GM23248 (cell line): ENCODE measurements at regions not wholly inside any gene's neighbourhood (a gene's known extent, or its start where the extent isn't known, plus 50 kb on each side); places are given as distances from the start of the nearest gene placed in this dataset.

ENCODE experiments used
- DNase-seq: peaks from one replicate; pipeline ENCODE4 v3.0.0-alpha.2; 2015
- H2AFZ ChIP-seq: fragments of 200-600 bp; sonication (generic); 2 replicates; pipeline ENCODE4 v1.6.1; 2016; ENCODE audit warnings: antibody characterized with exemption
- H3F3A ChIP-seq: fragments of 200-600 bp; sonication (generic); 2 replicates; pipeline ENCODE4 v1.6.1; 2016; ENCODE audit warnings: mild to moderate bottlenecking, antibody characterized with exemption, mixed run types; ENCODE audit not compliant: insufficient read depth
- H3K27ac ChIP-seq: fragments of 200-600 bp; sonication (generic); 2 replicates; pipeline ENCODE4 v1.5.1; 2016; ENCODE audit warnings: mild to moderate bottlenecking
- H3K27me3 ChIP-seq: fragments of 200-600 bp; sonication (generic); replicated peaks from 2 replicates; pipeline ENCODE4 v1.6.1; 2016; ENCODE audit warnings: mild to moderate bottlenecking; ENCODE audit not compliant: insufficient read depth
- H3K36me3 ChIP-seq: fragments of 200-600 bp; sonication (generic); 2 replicates; pipeline ENCODE4 v1.6.1; 2016; ENCODE audit warnings: low read depth, mild to moderate bottlenecking
- H3K4me1 ChIP-seq: fragments of 200-600 bp; sonication (generic); 2 replicates; pipeline ENCODE4 v1.6.1; 2016; ENCODE audit warnings: mild to moderate bottlenecking; ENCODE audit not compliant: insufficient read depth
- H3K4me2 ChIP-seq: fragments of 200-600 bp; sonication (generic); one replicate; pipeline ENCODE4 v1.6.1; 2016; ENCODE audit warnings: mild to moderate bottlenecking; ENCODE audit not compliant: unreplicated experiment
- H3K4me3 ChIP-seq: fragments of 200-600 bp; sonication (generic); 2 replicates; pipeline ENCODE4 v1.5.1; 2016; ENCODE audit warnings: mild to moderate bottlenecking
- H3K79me2 ChIP-seq: fragments of 200-600 bp; sonication (generic); 2 replicates; pipeline ENCODE4 v1.6.1; 2016; ENCODE audit warnings: mild to moderate bottlenecking; ENCODE audit not compliant: insufficient read depth
- H3K9ac ChIP-seq: fragments of 200-600 bp; sonication (generic); 2 replicates; pipeline ENCODE4 v1.6.1; 2016; ENCODE audit warnings: mild to moderate bottlenecking
- H3K9me2 ChIP-seq: fragments of 200-600 bp; sonication (generic); 2 replicates; pipeline ENCODE4 v1.6.1; 2016; ENCODE audit warnings: mixed run types, mild to moderate bottlenecking, moderate library complexity; ENCODE audit not compliant: insufficient read depth
- H3K9me3 ChIP-seq: fragments of 200-600 bp; sonication (generic); one replicate; pipeline ENCODE4 v1.6.1; 2017; ENCODE audit warnings: low read depth
- H4K20me1 ChIP-seq: fragments of 200-600 bp; sonication (generic); 2 replicates; pipeline ENCODE4 v1.6.0; 2016; ENCODE audit not compliant: insufficient read depth
- EZH2 ChIP-seq: fragments of 200-600 bp; sonication (generic); IDR thresholded peaks from 2 replicates; pipeline ENCODE4 v1.6.1; 2018; ENCODE audit warnings: antibody characterized with exemption, mild to moderate bottlenecking; ENCODE audit not compliant: insufficient read depth, poor library complexity, severe bottlenecking
- EZH2phosphoT487 ChIP-seq: fragments of 200-600 bp; sonication (generic); IDR thresholded peaks from 2 replicates; pipeline ENCODE4 v1.6.1; 2018; ENCODE audit warnings: antibody characterized with exemption, moderate library complexity, mild to moderate bottlenecking, low read depth; ENCODE audit not compliant: insufficient read depth
- WGBS, 2 experiments: methylation state at CpG; one replicate each; pipeline ENCODE4 v1.1.6; 2015 to 2017; ENCODE audit warnings: low lambda C conversion rate in 2 of 2, low coverage in 1 of 2; ENCODE audit errors: missing lambda C conversion rate in 2 of 2; 5-methylcytosine and 5-hydroxymethylcytosine counted together
- in situ Hi-C: fragments of 300-500 bp; cut with MboI; formaldehyde crosslinking; loops from 2 replicates; pipeline ENCODE4 v1.15.0; 2020

GRCh38 chr5:179435731-179436315 is 90.6 kb upstream of the ADAMTS2 start:
- Histone ChIP-seq H4K20me1 (no peaks in the 10 kb centered on the region), H3K4me1 (no peaks in the 10 kb centered on the region), H3K27ac (no peak overlapping the region), H3K9ac (no peak overlapping the region), H3K79me2 (no peaks in the 10 kb centered on the region), H3F3A (no peaks in the 10 kb centered on the region), H3K4me3 (no peak overlapping the region), H3K4me2 (no peak overlapping the region), H2AFZ (no peak overlapping the region), H3K27me3 (no peaks in the 10 kb centered on the region), H3K36me3 (no peaks in the 10 kb centered on the region), H3K9me2 (no peaks in the 10 kb centered on the region), H3K9me3 (no peaks in the 10 kb centered on the region)
- TF ChIP-seq EZH2 (no peak), EZH2phosphoT487 (no peak)
- in situ Hi-C loops: no loop called here
- 74 to 75% methylated on average over 12 of the region's 12 CpGs for WGBS, 2 experiments
- DNase-seq: no peak

GRCh38 chr5:179435181-179435580 is 89.9 kb upstream of the ADAMTS2 start:
- H3K9me3 ChIP-seq: no peaks in the 10 kb centered on the region
- H3K36me3 ChIP-seq: no peaks in the 10 kb centered on the region
- H3K4me1 ChIP-seq: no peaks in the 10 kb centered on the region
- 51 to 59% methylated on average over 4 of the region's 4 CpGs for WGBS, 2 experiments
- no peak overlapping the region for H3K9ac ChIP-seq
- in situ Hi-C loops: no loop called here
- no peak overlapping the region for H3K4me2 ChIP-seq
- no peaks in the 10 kb centered on the region for H4K20me1 ChIP-seq
- no peak overlapping the region for H3K4me3 ChIP-seq
- no peaks in the 10 kb centered on the region for H3K9me2 ChIP-seq
- TF ChIP-seq EZH2 (no peak), EZH2phosphoT487 (no peak)
- no peaks in the 10 kb centered on the region for H3F3A ChIP-seq
- H3K27ac ChIP-seq: no peak overlapping the region
- H2AFZ ChIP-seq: no peak overlapping the region
- H3K27me3 ChIP-seq: no peaks in the 10 kb centered on the region
- DNase-seq: no peak
- H3K79me2 ChIP-seq: no peaks in the 10 kb centered on the region

- H3K27me3 ChIP-seq: no peaks in the 10 kb centered on the region
- no peak for DNase-seq
- 37 to 42% methylated on average over 6 to 7 of the region's 7 CpGs for WGBS, 2 experiments
- TF ChIP-seq EZH2: no peak
- TF ChIP-seq EZH2phosphoT487: no peak
- H3K79me2 ChIP-seq: no peaks in the 10 kb centered on the region
- no peak overlapping the region for H2AFZ ChIP-seq
- no peaks in the 10 kb centered on the region for H3K4me1 ChIP-seq
- H3K36me3 ChIP-seq: no peaks in the 10 kb centered on the region
- H4K20me1 ChIP-seq: no peaks in the 10 kb centered on the region
- no peaks in the 10 kb centered on the region for H3F3A ChIP-seq
- no peaks in the 10 kb centered on the region for H3K9me2 ChIP-seq
- no peak overlapping the region for H3K4me3 ChIP-seq
- no peak overlapping the region for H3K9ac ChIP-seq
- no peak overlapping the region for H3K4me2 ChIP-seq
- H3K27ac ChIP-seq: no peak overlapping the region
- in situ Hi-C loops: no loop called here
- no peaks in the 10 kb centered on the region for H3K9me3 ChIP-seq
Measured at GRCh38 chr5:179432547-179432946, 87.3 kb upstream of the ADAMTS2 start.

GRCh38 chr5:179431221-179431824 is 86.1 kb upstream of the ADAMTS2 start:
- Histone ChIP-seq H3K79me2 (no peaks in the 10 kb centered on the region), H3K9me3 (no peaks in the 10 kb centered on the region), H4K20me1 (no peaks in the 10 kb centered on the region), H3F3A (no peaks in the 10 kb centered on the region), H3K4me3 (no peak overlapping the region), H3K4me1 (no peaks in the 10 kb centered on the region), H3K27ac (no peak overlapping the region), H3K27me3 (no peaks in the 10 kb centered on the region), H3K4me2 (no peak overlapping the region), H3K36me3 (no peaks in the 10 kb centered on the region), H2AFZ (no peak overlapping the region), H3K9me2 (no peaks in the 10 kb centered on the region), H3K9ac (no peak overlapping the region)
- DNase-seq: no peak
- in situ Hi-C loops: no loop called here
- 33 to 42% methylated on average over 6 of the region's 6 CpGs for WGBS, 2 experiments
- TF ChIP-seq EZH2phosphoT487 (no peak), EZH2 (no peak)
